ENCODE measurements at regions not wholly inside any gene's neighbourhood (a gene's known extent, or its start where the extent isn't known, plus 50 kb on each side); places are given as distances from the start of the nearest gene placed in this dataset.

DNA sequence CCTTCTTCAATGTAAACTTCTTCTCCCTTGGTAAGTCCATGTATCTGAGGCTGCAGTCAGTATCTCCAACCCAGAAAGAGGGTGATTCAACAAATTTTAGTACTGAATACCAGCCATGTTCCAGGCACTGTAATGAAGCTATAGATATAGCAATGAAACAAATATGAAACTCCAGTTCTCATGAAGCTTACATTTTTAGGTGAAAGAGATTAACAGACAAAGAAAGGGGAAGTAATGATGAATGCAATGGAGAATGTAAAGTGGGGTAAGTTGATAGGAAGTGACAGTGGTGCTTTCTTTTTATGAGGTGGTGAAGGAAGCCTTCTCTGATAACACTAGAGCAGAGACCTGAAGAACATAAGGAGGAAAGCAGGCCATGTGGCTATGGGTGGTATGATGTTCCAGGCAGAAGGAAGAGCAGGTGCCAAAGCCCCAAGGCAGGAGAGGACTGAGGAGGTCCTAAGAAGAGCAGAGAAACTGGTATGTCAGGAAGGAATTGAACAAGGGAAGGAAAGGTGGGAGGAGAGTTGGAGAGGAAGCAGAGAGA, 143.6 kb downstream of the TFAP2B start (continued):
- TF ChIP-seq TMF1 (CRISPR knock-in tag; IDR thresholded peaks at IDR 0.05; ENCODE audit: low read depth) = no peak

DNA sequence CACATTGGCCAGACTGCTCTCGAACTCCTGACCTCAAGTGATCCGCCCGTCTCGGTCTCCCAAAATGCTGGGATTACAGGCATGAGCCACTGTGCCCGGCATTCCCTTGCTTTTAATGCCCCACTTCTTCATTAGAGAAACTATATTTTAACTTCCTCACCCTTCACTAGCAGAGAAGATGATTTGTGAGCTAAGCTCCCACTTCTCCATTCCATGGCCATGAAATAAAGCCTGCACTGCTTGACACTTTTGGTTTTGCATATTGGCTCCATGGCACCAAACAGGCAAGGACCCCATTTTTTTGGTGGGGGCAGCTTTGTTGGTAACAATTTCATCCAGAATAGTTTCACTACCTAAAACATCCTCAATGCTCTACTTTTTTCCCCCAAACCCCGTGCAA, 145.3 kb downstream of the TFAP2B start:
- H3K79me2 ChIP-seq (ENCODE audit: insufficient read depth, low read length) = no peaks in the 10 kb centered on the region
- no peak overlapping the region for H3K4me3 ChIP-seq (replicated peaks in 1 of 3; ENCODE audit: insufficient read depth in 1 of 3, low read depth in 2 of 3, low read length in 3 of 3)
- H3K9ac ChIP-seq (ENCODE audit: insufficient read depth, low read depth, low read length) = no peak overlapping the region
- H3K36me3 ChIP-seq (replicated peaks in 1 of 2; ENCODE audit: control insufficient read depth in 1 of 2, insufficient read depth in 2 of 2, low read length in 2 of 2) = no peaks in the 10 kb centered on the region
- WGBS (ENCODE audit: low lambda C conversion rate) = 11% methylated on average over 6 of the region's 6 CpGs
- BruUV-seq (replicated peaks) = no TSS peak
- TF ChIP-seq ZNF839 (CRISPR knock-in tag; IDR thresholded peaks at IDR 0.05; ENCODE audit: borderline replicate concordance) = no peak
- no peak for TF ChIP-seq GATA4 (IDR thresholded peaks at IDR 0.05; ENCODE audit: borderline replicate concordance, low read depth)
- no peak for TF ChIP-seq NFKB2 (CRISPR knock-in tag; IDR thresholded peaks at IDR 0.05; ENCODE audit: borderline replicate concordance)
- no peak for TF ChIP-seq ZNF788 (CRISPR knock-in tag; IDR thresholded peaks at IDR 0.05; ENCODE audit: borderline replicate concordance)
- TF ChIP-seq MAFG (CRISPR knock-in tag; IDR thresholded peaks at IDR 0.05) = no peak
- no peak for TF ChIP-seq YEATS4 (CRISPR knock-in tag; IDR thresholded peaks at IDR 0.05; ENCODE audit: borderline replicate concordance)
- no peak for TF ChIP-seq MIER2 (CRISPR knock-in tag; IDR thresholded peaks at IDR 0.05)
- TF ChIP-seq ZNF432 (CRISPR knock-in tag; IDR thresholded peaks at IDR 0.05; ENCODE audit: borderline replicate concordance) = no peak
- H3K27me3 ChIP-seq (ENCODE audit: control insufficient read depth in 1 of 2, insufficient read depth in 2 of 2, low read length in 2 of 2) = no peaks in the 10 kb centered on the region
- in situ Hi-C loops (cut with HindIII; ENCODE audit: extremely low pct_ligation_motif_present, low pct_unique_long_range_greater_than_20kb) (no loop called here), intact Hi-C loops (cut with micrococcal nuclease; ENCODE audit: unreplicated experiment) (no loop called here)
- H3K9me3 ChIP-seq (ENCODE audit: low read length) = no peaks in the 10 kb centered on the region
- no peaks in the 10 kb centered on the region for H4K20me1 ChIP-seq (ENCODE audit: insufficient read depth, low read length)
- no peak for ATAC-seq
- H3K4me1 ChIP-seq (ENCODE audit: insufficient read depth, low read length) = no peaks in the 10 kb centered on the region
- POLR2A ChIA-PET = no interaction called here
- CTCF ChIA-PET (ENCODE audit: low intra/inter-chr PET ratio, low total read pairs) = no interaction called here
- no peak overlapping the region for H3K27ac ChIP-seq (ENCODE audit: extremely low read length, insufficient read depth, low read length)
- no peak for FAIRE-seq
- no peak overlapping the region for H3K4me2 ChIP-seq (ENCODE audit: low read depth, low read length)
- no peak overlapping the region for H2AFZ ChIP-seq (ENCODE audit: low read length)
- DNase-seq (ENCODE audit: low spot score) = no peak

DNA sequence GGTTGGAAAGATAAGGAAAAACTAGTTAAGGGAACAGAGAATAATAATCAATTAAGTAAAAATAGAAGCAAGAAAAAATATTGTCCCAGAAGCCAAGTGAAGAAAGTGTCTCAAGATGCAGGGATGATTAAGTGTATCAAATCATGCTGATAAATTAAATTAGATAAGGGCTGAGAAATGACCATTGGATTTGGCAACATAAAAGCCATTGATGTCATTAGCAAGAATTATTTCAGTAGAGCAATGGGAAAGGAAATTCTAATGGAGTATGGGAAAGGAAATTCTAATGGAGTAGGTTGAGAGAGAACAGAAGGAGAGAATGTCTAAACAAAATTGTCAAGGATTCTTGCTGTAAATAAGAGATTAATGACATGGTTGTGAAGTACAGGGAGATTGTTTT, 146.8 kb downstream of the TFAP2B start:
- no peak overlapping the region for H3K27ac ChIP-seq (ENCODE audit: extremely low read length, insufficient read depth, low read length)
- intact Hi-C loops (cut with micrococcal nuclease; ENCODE audit: unreplicated experiment) (no loop called here), in situ Hi-C loops (cut with HindIII; ENCODE audit: extremely low pct_ligation_motif_present, low pct_unique_long_range_greater_than_20kb) (no loop called here)
- H4K20me1 ChIP-seq (ENCODE audit: insufficient read depth, low read length) = no peaks in the 10 kb centered on the region
- no peaks in the 10 kb centered on the region for H3K79me2 ChIP-seq (ENCODE audit: insufficient read depth, low read length)
- CTCF ChIA-PET (ENCODE audit: low intra/inter-chr PET ratio, low total read pairs) = no interaction called here
- no peak overlapping the region for H3K9ac ChIP-seq (ENCODE audit: insufficient read depth, low read depth, low read length)
- DNase-seq (ENCODE audit: low spot score) (no peak), ATAC-seq (no peak), FAIRE-seq (no peak)
- POLR2A ChIA-PET = no interaction called here
- no peaks in the 10 kb centered on the region for H3K27me3 ChIP-seq (ENCODE audit: control insufficient read depth in 1 of 2, insufficient read depth in 2 of 2, low read length in 2 of 2)
- no peak overlapping the region for H3K4me3 ChIP-seq (replicated peaks in 1 of 3; ENCODE audit: insufficient read depth in 1 of 3, low read depth in 2 of 3, low read length in 3 of 3)
- no peaks in the 10 kb centered on the region for H3K9me3 ChIP-seq (ENCODE audit: low read length)
- H3K4me1 ChIP-seq (ENCODE audit: insufficient read depth, low read length) = no peaks in the 10 kb centered on the region
- H2AFZ ChIP-seq (ENCODE audit: low read length) = no peak overlapping the region
- no TSS peak for BruUV-seq (replicated peaks)
- H3K4me2 ChIP-seq (ENCODE audit: low read depth, low read length) = no peak overlapping the region
- no peaks in the 10 kb centered on the region for H3K36me3 ChIP-seq (replicated peaks in 1 of 2; ENCODE audit: control insufficient read depth in 1 of 2, insufficient read depth in 2 of 2, low read length in 2 of 2)
- TF ChIP-seq JUN (CRISPR knock-in tag; IDR thresholded peaks at IDR 0.05) (no peak), FOXM1 (CRISPR knock-in tag; IDR thresholded peaks at IDR 0.05) (no peak), ZNF335 (CRISPR knock-in tag; IDR thresholded peaks at IDR 0.05) (no peak), MIER2 (CRISPR knock-in tag; IDR thresholded peaks at IDR 0.05) (no peak), SMYD3 (CRISPR knock-in tag; IDR thresholded peaks at IDR 0.05) (no peak), ZNF616 (CRISPR knock-in tag; IDR thresholded peaks at IDR 0.05; ENCODE audit: low read depth) (no peak), KDM6A (CRISPR knock-in tag; IDR thresholded peaks at IDR 0.05; ENCODE audit: low read depth) (no peak), IKZF4 (CRISPR knock-in tag; IDR thresholded peaks at IDR 0.05; ENCODE audit: borderline replicate concordance, low read depth, not compliant biosample characterization) (no peak), ZNF720 (CRISPR knock-in tag; IDR thresholded peaks at IDR 0.05) (no peak), ZNF879 (CRISPR knock-in tag; IDR thresholded peaks at IDR 0.05) (no peak), NFE2 (CRISPR knock-in tag; IDR thresholded peaks at IDR 0.05) (no peak), ZBTB38 (CRISPR knock-in tag; IDR thresholded peaks at IDR 0.05) (no peak), FOXO1 (CRISPR knock-in tag; IDR thresholded peaks at IDR 0.05) (no peak), ZFP62 (CRISPR knock-in tag; IDR thresholded peaks at IDR 0.05) (no peak)
